ENCODE measurements at regions not wholly inside any gene's neighbourhood (a gene's known extent, or its start where the extent isn't known, plus 50 kb on each side); places are given as distances from the start of the nearest gene placed in this dataset.

DNA sequence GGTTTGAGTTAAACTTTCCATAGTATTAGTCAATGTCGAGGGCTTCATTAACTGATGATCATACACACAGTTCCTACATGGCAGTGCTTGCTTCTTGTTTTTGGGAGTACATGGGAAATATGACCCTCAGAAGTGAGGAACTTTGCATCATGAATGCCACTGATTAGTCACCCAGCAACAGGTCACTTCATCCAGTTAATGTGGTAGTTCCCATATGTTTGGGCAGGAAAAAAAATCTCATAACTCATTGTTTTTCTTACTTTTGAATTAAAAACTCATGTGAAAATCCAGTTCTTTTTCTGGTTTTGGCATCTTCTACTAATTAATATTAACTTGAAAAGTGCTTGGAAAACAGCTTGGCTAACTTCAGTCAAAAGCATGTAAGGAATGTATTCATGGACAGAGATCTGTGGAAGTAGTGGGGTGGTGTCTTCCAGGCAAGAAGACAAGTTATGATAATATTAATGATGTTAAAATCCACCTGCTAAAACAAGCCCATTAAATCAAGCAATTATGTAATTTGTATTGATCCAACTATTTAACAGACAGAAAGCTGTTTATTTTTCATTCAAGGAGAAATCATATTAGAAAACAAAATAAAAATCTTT lies 309.1 kb upstream of the NAV3 start:
- Histone ChIP-seq H3K23me2 (ENCODE audit: insufficient read length, low read depth, low read length, poor library complexity, severe bottlenecking) (no peaks in the 10 kb centered on the region), H3K14ac (ENCODE audit: insufficient read depth, low read length) (no peak overlapping the region), H2AFZ (ENCODE audit: low read length) (no peak overlapping the region), H2BK15ac (ENCODE audit: low read depth, low read length) (no peak overlapping the region), H4K8ac (replicated peaks; ENCODE audit: insufficient read length, low read depth, low read length) (no peak overlapping the region), H3K9me3 (ENCODE audit: control insufficient read depth, low read depth, low read length) (no peaks in the 10 kb centered on the region), H3K27me3 (ENCODE audit: insufficient read depth, low read length) (no peaks in the 10 kb centered on the region), H3K18ac (ENCODE audit: insufficient read length, low read depth, low read length) (no peak overlapping the region), H3K79me1 (ENCODE audit: insufficient read depth, low read depth, low read length, poor library complexity, severe bottlenecking) (no peaks in the 10 kb centered on the region), H3T11ph (ENCODE audit: low read length) (no peak overlapping the region), H3K27ac (ENCODE audit: insufficient read length, low read depth, low read length) (no peak overlapping the region), H3K4ac (ENCODE audit: low read depth, low read length) (no peak overlapping the region), H2BK20ac (ENCODE audit: low read depth, low read length, poor library complexity, severe bottlenecking) (no peak overlapping the region), H2BK120ac (ENCODE audit: low read depth, low read length, poor library complexity, severe bottlenecking) (no peak overlapping the region), H2BK5ac (ENCODE audit: insufficient read length, low read length) (no peak overlapping the region), H4K5ac (ENCODE audit: insufficient read length, low read depth, low read length) (no peak overlapping the region), H2AK5ac (ENCODE audit: insufficient read length, low read length) (no peak overlapping the region), H3K4me2 (ENCODE audit: insufficient read depth, insufficient read length, low read length) (no peak overlapping the region), H3K79me2 (ENCODE audit: insufficient read depth, low read length) (no peaks in the 10 kb centered on the region), H3K9ac (ENCODE audit: extremely low read depth, insufficient read length, low read length) (no peak overlapping the region), H4K91ac (ENCODE audit: insufficient read length, low read depth, low read length) (no peak overlapping the region), H4K20me1 (ENCODE audit: control insufficient read depth, insufficient read depth, insufficient read length) (no peaks in the 10 kb centered on the region), H3K4me1 (ENCODE audit: insufficient read depth, low read length) (no peaks in the 10 kb centered on the region), H3K23ac (ENCODE audit: insufficient read length, low read depth, low read length) (no peak overlapping the region), H3K56ac (ENCODE audit: insufficient read length, low read depth, low read length) (no peak overlapping the region), H2BK12ac (ENCODE audit: insufficient read length, low read depth, low read length) (no peak overlapping the region)
- Mint-ChIP-seq H3K4me1 (no peaks in the 10 kb centered on the region), H3K9me3 (peaks cover 0 to 4% of the 10 kb centered on the region in 2 experiments; a peak in 1 of 5 replicates), H3K36me3 (ENCODE audit: insufficient read depth in 1 of 3, low read depth in 3 of 3) (no peaks in the 10 kb centered on the region; a peak in 1 of 7 replicates), H3K27ac (no peak overlapping the region), H3K4me3 (no peak overlapping the region), H3K27me3 (ENCODE audit: low read depth) (no peaks in the 10 kb centered on the region)
- no CpG with 5 or more reads among the region's 1 CpG for WGBS (ENCODE audit: extremely low coverage, insufficient read length, low lambda C conversion rate)
- DNase-seq: no peak
- TF ChIP-seq, protein P1, sequence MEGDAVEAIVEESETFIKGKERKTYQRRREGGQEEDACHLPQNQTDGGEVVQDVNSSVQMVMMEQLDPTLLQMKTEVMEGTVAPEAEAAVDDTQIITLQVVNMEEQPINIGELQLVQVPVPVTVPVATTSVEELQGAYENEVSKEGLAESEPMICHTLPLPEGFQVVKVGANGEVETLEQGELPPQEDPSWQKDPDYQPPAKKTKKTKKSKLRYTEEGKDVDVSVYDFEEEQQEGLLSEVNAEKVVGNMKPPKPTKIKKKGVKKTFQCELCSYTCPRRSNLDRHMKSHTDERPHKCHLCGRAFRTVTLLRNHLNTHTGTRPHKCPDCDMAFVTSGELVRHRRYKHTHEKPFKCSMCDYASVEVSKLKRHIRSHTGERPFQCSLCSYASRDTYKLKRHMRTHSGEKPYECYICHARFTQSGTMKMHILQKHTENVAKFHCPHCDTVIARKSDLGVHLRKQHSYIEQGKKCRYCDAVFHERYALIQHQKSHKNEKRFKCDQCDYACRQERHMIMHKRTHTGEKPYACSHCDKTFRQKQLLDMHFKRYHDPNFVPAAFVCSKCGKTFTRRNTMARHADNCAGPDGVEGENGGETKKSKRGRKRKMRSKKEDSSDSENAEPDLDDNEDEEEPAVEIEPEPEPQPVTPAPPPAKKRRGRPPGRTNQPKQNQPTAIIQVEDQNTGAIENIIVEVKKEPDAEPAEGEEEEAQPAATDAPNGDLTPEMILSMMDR (conservative IDR thresholded peaks at IDR 0.05): no peak
